Heart right ventricle (tissue), 16 donors: ENCODE measurements at regions not wholly inside any gene's neighbourhood (a gene's known extent, or its start where the extent isn't known, plus 50 kb on each side); places are given as distances from the start of the nearest gene placed in this dataset.

Experiments
- ATAC-seq, 8 donors: fragments of 200-7000 bp; cut with Tn5 transposase; one replicate each; pipeline ENCODE4 v1.9.1; 2020; ENCODE audit warnings: mild to moderate bottlenecking in 8 of 8, moderate library complexity in 8 of 8, moderate number of reproducible peaks in 1 of 8
- DNase-seq, 2 donors: peaks; one replicate each; pipeline ENCODE4 v3.0.0-alpha.2; 2020
- H3K27ac ChIP-seq, 10 donors: fragments of 200-600 bp; sonication (generic) in 2 of 10; one replicate each; pipeline versions ENCODE4 v1.5.0 to v1.8.0; 2020 to 2022; ENCODE audit warnings: mild to moderate bottlenecking in 3 of 10
- H3K27me3 ChIP-seq, 7 donors: fragments of 200-600 bp; one replicate each; pipeline ENCODE4 v1.8.0; 2021 to 2022; ENCODE audit warnings: mild to moderate bottlenecking in 2 of 7
- H3K36me3 ChIP-seq, 9 donors: fragments of 200-600 bp; sonication (generic) in 1 of 9; one replicate each; pipeline versions ENCODE4 v1.5.0 to v1.8.0; 2020 to 2022; ENCODE audit warnings: mild to moderate bottlenecking in 2 of 9
- H3K4me1 ChIP-seq, 9 donors: fragments of 200-600 bp; sonication (generic) in 1 of 9; one replicate each; pipeline versions ENCODE4 v1.5.0 to v1.8.0; 2020 to 2022; ENCODE audit warnings: mild to moderate bottlenecking in 4 of 9
- H3K4me3 ChIP-seq, 10 donors: fragments of 200-600 bp; sonication (generic) in 2 of 10; one replicate each; pipeline versions ENCODE4 v1.5.0 to v1.8.0; 2020 to 2022; ENCODE audit warnings: mild to moderate bottlenecking in 7 of 10, moderate library complexity in 2 of 10
- H3K9me3 ChIP-seq, 11 donors: fragments of 200-600 bp in 10 of 11; sonication (generic) in 2 of 11; one replicate each; pipeline versions ENCODE4 v1.5.0 to v1.8.0; 2013 to 2022; ENCODE audit warnings: mild to moderate bottlenecking in 2 of 11, control low read depth in 1 of 11, moderate library complexity in 1 of 11
- WGBS, 2 donors: extraction: QIAGEN DNeasy Blood & Tissue Kit; methylation state at CpG; one replicate each; pipeline ENCODE4 v1.1.7; 2013; ENCODE audit warnings: inconsistent platforms in 1 of 2; 5-methylcytosine and 5-hydroxymethylcytosine counted together
- intact Hi-C, 10 donors: fragments of 100-400 bp; cut with DNase I; formaldehyde crosslinking; loops; one replicate each; pipeline versions ENCODE4 v1.11.1 to v1.14.2; 2022
- TF ChIP-seq, protein P1 (sequence below), 9 donors: fragments of 200-600 bp; sonication (generic) in 2 of 9; IDR thresholded peaks; one replicate each; pipeline versions ENCODE4 v1.5.0 to v1.8.0; 2021 to 2022; ENCODE audit warnings: antibody characterized with exemption in 9 of 9, mild to moderate bottlenecking in 5 of 9, moderate library complexity in 1 of 9
- donor health status: Arrhythmogenic right ventricular cardiomyopathy.
- donor health status: ischemic (EF 13 %, LVEDD 7.1; RV severe dilation, severe dysfunction).
- donor health status: healthy with polysubstance abuse.
- donor health status: DM: no; HTN: yes; CAD: no.
- donor health status: DM: no; HTN: no; CAD: no.
- donor health status: ischemic (EF 25% LVEDD 6.9; RV normal size, moderate dysfunction).
- donor health status: ischemic (EF 25% LVEDD 5.7; RV mildly dilated, moderate dysfunction).
- donor health status: healthy.
- donor health status: DM: yes; HTN: yes; CAD: no.
- donor health status: Ischemic cardiomyopathy.
- donor health status: ischemic (EF 35%, LVEDD 5.7; RV mildly dilated, moderate dysfunction).
- donor health status: nonischemic (EF 11% LVEDD 7.7; RV severe dilation, severe dysfunction).
- donor health status: DM: yes; HTN: yes; CAD: no.
- donor health status: PGD.
- donor health status: ischemic (EF 29% LVEDD 5.4; RV normal size, mild dysfunction).
- donor health status: nonischemic (EF 23%, LVEDD 6.1; RV moderate dilation, normal function).

DNA sequence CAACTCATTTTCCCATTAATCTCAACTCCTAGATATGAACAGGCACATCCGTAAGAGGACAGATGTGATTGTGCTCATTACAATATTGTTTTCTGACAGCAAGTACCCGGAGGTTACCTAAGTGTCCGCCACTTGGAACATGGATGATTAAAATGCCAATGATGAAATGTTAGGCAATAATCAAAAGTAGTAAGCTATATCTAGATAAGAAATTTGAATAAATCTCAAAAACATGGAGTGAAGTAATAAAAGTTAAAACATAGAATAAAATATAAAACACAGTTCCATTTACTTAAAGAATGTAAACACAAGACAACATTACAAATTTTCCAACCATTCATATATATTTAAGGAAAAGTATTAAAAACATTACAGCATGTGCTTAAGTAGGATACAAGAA, 59.2 kb upstream of the LY86 start:
- ATAC-seq: no peak
- Histone ChIP-seq H3K36me3 (no peaks in the 10 kb centered on the region), H3K27ac (no peak overlapping the region), H3K27me3 (peaks cover 0 to 9% (median 3%) of the 10 kb centered on the region in 7 donors), H3K9me3 (peaks cover 0 to 7% (median 0%) of the 10 kb centered on the region in 11 donors), H3K4me3 (no peak overlapping the region), H3K4me1 (no peaks in the 10 kb centered on the region)
- WGBS, 2 donors: 92 to 98% methylated on average over 3 of the region's 3 CpGs
- intact Hi-C loops: no loop called here
- no peak for DNase-seq
- TF ChIP-seq, protein P1, sequence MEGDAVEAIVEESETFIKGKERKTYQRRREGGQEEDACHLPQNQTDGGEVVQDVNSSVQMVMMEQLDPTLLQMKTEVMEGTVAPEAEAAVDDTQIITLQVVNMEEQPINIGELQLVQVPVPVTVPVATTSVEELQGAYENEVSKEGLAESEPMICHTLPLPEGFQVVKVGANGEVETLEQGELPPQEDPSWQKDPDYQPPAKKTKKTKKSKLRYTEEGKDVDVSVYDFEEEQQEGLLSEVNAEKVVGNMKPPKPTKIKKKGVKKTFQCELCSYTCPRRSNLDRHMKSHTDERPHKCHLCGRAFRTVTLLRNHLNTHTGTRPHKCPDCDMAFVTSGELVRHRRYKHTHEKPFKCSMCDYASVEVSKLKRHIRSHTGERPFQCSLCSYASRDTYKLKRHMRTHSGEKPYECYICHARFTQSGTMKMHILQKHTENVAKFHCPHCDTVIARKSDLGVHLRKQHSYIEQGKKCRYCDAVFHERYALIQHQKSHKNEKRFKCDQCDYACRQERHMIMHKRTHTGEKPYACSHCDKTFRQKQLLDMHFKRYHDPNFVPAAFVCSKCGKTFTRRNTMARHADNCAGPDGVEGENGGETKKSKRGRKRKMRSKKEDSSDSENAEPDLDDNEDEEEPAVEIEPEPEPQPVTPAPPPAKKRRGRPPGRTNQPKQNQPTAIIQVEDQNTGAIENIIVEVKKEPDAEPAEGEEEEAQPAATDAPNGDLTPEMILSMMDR (IDR thresholded peaks at IDR 0.05): no peak

DNA sequence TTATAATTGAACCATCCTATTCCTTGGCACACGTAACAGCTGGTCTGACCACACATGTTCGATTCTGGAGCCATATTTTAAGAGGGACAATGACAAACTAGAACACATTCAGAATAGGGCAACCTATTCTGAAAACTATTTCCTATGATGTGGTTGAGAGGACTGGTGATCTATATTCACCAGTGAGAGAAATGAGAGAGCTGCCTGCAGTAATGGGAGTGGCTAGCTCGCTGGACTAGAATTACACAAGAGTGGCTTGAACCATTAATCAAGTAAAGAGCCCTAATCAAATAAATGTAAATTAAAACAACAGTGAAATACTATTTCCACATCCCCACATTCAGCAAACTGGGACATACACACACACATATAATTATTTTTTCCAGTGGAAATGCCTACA, 55.3 kb upstream of the LY86 start:
- TF ChIP-seq, protein P1 (IDR thresholded peaks at IDR 0.05): no peak
- Histone ChIP-seq H3K4me1 (peaks cover 0 to 12% (median 6%) of the 10 kb centered on the region in 9 donors), H3K27ac (no peak overlapping the region), H3K27me3 (peaks cover 0 to 9% (median 0%) of the 10 kb centered on the region in 7 donors), H3K9me3 (peaks cover 0 to 7% (median 0%) of the 10 kb centered on the region in 11 donors), H3K36me3 (no peaks in the 10 kb centered on the region), H3K4me3 (no peak overlapping the region)
- WGBS, 2 donors: 86 to 88% methylated on average over 3 of the region's 3 CpGs
- DNase-seq: no peak
- no peak for ATAC-seq
- intact Hi-C loops: no loop called here

DNA sequence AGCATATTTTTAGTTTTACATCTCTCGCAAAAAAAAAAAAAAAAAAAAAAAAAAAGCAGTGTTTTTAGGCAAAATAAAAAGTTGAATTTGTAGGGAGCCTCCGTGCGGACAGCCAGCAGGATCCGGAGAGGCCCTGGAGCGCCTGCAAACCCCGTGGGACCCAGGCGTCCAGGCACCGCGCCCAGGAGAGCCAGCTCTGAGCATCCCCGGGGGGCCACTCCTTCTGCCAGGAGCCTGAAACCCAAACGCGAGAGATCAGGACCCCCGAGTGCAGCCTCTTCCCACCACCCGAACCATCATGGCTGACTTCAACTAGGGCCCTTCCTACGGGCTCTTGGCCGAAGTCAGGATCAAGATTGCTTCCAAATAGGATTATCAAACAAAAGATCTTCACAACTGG, 54.1 kb upstream of the LY86 start:
- intact Hi-C loops: no loop called here
- H3K27me3 ChIP-seq: peaks cover 0 to 9% (median 0%) of the 10 kb centered on the region in 7 donors
- no peak for ATAC-seq
- WGBS, 2 donors: 90% methylated on average over 16 of the region's 16 CpGs
- peaks cover 0 to 7% (median 0%) of the 10 kb centered on the region in 11 donors for H3K9me3 ChIP-seq
- H3K4me1 ChIP-seq: peaks cover 0 to 19% (median 14%) of the 10 kb centered on the region in 9 donors
- TF ChIP-seq, protein P1 (IDR thresholded peaks at IDR 0.05): no peak
- DNase-seq: no peak
- no peak overlapping the region for H3K27ac ChIP-seq
- H3K4me3 ChIP-seq: no peak overlapping the region
- H3K36me3 ChIP-seq: no peaks in the 10 kb centered on the region

DNA sequence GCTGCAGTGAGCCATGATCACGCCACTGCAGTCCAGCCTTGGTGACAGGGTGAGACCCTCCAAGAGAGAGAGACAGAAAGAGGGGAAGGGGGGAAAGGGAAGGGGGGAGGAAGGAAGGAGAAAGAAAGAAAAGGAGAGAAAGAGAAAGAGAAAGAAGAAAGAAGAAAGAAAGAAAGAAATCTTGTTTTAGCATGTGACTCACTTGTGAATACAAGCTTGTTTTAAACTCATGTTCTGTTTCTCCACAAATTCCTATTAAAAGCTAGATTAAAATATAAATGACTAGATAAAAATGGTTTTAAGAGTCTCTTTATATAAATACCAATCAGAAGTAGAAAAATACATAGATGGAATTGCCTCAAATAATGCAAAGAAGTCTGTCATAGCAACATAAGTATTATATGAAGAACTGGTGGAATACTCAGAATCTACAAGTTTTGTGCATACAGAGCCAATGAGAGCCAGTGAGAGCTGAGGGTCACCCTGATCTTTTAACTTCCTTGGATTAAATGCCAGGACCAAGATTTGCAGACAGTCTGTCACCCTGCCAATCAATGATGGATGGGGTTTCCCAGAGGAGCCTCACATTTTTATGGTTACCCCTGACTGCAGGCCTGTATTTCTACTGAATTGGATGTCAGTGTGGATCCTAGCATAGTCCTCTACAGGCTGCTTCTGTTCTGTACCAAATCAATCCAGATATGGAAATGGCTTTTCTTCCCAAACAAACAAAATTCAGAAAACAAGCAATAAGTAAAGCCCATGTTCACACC, 50.8 kb upstream of the LY86 start:
- Histone ChIP-seq H3K9me3 (no peaks in the 10 kb centered on the region), H3K36me3 (no peaks in the 10 kb centered on the region), H3K27ac (peak overlapping the region in 4 of 10 donors; percentile 23 to 58 (median 38)), H3K4me3 (no peak overlapping the region), H3K27me3 (no peaks in the 10 kb centered on the region), H3K4me1 (peaks cover 0 to 21% (median 16%) of the 10 kb centered on the region in 9 donors)
- intact Hi-C loops: no loop called here
- TF ChIP-seq, protein P1 (IDR thresholded peaks at IDR 0.05): no peak
- WGBS, 2 donors: 100% methylated on average over 1 of the region's 1 CpG
- ATAC-seq (no peak), DNase-seq (no peak)
